HEK293T (cell line): ENCODE measurements at regions not wholly inside any gene's neighbourhood (a gene's known extent, or its start where the extent isn't known, plus 50 kb on each side); places are given as distances from the start of the nearest gene placed in this dataset.

Source experiments
- ELF4 ChIP-seq: fragments of 450-650 bp; IDR thresholded peaks from 2 replicates; pipeline ENCODE4 v1.6.1; 2017; ENCODE audit warnings: antibody characterized with exemption
- FOXA1 ChIP-seq: fragments of 450-650 bp; IDR thresholded peaks from 2 replicates; pipeline ENCODE4 v1.6.1; 2016; ENCODE audit warnings: mild to moderate bottlenecking
- FOXK2 ChIP-seq: fragments of 450-650 bp; IDR thresholded peaks from 2 replicates; pipeline ENCODE4 v1.6.1; 2016; ENCODE audit warnings: mild to moderate bottlenecking
- FOXM1 ChIP-seq: fragments of 450-650 bp; IDR thresholded peaks from 2 replicates; pipeline ENCODE4 v1.6.1; 2017; ENCODE audit warnings: mild to moderate bottlenecking, borderline replicate concordance
- SUZ12 ChIP-seq: fragments of 450-650 bp; IDR thresholded peaks from 2 replicates; pipeline ENCODE4 v1.6.1; 2016; ENCODE audit warnings: mild to moderate bottlenecking

- TF ChIP-seq SUZ12, result no peak
- TF ChIP-seq ELF4, result no peak
- TF ChIP-seq FOXK2, result no peak
- TF ChIP-seq FOXM1, result no peak
- no peak for TF ChIP-seq FOXA1
Observed at GRCh38 chr4:179843370-179843769, 2399.8 kb upstream of the TENM3 start.
